ENCODE measurements at regions not wholly inside any gene's neighbourhood (a gene's known extent, or its start where the extent isn't known, plus 50 kb on each side); places are given as distances from the start of the nearest gene placed in this dataset.

DNA sequence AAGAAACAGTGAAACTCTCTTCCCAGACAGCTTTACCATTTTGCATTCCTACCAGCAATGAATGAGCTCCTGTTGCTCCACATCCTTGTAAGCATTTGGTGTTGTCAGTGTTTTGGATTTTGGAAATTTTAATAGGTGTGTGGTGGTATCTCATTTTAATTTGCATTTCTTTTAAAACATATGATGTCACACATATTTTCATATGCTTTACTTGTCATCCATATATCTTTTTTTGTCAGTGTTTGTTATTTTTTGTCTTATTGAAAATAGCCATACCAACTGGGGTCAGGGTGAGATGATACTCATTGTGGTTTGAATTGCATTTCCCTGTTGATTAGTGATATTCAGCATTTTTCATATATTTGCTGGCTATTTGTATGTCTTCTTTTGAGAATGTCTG, 119.5 kb upstream of the FOXA2 start:
- TF ChIP-seq POLR2A (IDR thresholded peaks at IDR 0.05) (no peak), POLR2AphosphoS5 (IDR thresholded peaks at IDR 0.05) (no peak)
- TF ChIP-seq, protein P1, sequence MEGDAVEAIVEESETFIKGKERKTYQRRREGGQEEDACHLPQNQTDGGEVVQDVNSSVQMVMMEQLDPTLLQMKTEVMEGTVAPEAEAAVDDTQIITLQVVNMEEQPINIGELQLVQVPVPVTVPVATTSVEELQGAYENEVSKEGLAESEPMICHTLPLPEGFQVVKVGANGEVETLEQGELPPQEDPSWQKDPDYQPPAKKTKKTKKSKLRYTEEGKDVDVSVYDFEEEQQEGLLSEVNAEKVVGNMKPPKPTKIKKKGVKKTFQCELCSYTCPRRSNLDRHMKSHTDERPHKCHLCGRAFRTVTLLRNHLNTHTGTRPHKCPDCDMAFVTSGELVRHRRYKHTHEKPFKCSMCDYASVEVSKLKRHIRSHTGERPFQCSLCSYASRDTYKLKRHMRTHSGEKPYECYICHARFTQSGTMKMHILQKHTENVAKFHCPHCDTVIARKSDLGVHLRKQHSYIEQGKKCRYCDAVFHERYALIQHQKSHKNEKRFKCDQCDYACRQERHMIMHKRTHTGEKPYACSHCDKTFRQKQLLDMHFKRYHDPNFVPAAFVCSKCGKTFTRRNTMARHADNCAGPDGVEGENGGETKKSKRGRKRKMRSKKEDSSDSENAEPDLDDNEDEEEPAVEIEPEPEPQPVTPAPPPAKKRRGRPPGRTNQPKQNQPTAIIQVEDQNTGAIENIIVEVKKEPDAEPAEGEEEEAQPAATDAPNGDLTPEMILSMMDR (IDR thresholded peaks at IDR 0.05 in 8 of 11, conservative IDR thresholded peaks at IDR 0.05 in 3 of 11), result no peak
